UCSD-AML1 (cell line): ENCODE measurements at regions not wholly inside any gene's neighbourhood (a gene's known extent, or its start where the extent isn't known, plus 50 kb on each side); places are given as distances from the start of the nearest gene placed in this dataset.

Source experiments
- DNase-seq: peaks from one replicate; lab custom pipeline; 2025; ENCODE audit not compliant: unreplicated experiment; lab: John Stamatoyannopoulos, UW

DNA sequence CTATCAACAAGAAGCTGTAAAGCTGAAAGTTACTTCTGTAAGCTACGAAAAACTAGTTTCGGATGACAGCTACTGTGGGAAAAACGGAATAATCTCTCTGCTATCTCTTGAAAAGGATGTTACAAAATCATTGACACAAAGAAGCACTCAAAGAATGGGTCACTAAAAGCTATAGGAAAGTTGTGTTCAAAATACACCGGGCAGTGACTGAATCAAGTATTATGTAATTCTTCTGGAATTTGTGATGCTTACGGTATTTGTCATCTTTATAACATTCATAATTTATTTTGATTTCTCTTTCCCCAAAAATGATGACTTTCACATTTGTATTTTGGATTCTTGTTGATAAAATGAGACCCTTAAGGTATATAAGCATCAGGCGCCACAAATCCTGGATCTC, 112.1 kb upstream of the KLF6 start:
- DNase-seq, result no peak

DNA sequence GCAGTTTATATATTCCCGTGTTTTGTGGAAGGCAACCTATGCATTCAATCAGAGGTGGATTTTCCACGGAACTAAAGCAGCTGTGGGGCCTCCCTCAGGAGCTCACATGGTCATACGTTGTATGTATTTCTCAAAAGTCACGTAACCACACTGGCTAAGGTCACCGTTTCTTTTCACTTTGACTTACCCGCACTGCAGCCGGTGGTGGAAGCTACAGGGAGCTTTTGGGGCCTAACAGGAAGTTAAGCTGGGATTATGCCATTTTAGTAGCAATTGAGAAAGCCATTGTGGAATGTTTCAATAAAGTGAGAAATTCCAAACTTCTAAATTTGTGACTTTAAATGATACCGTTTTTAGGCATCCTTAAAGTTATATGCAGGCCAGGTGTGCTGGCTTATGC, 111.2 kb upstream of the KLF6 start:
- DNase-seq, result no peak

DNA sequence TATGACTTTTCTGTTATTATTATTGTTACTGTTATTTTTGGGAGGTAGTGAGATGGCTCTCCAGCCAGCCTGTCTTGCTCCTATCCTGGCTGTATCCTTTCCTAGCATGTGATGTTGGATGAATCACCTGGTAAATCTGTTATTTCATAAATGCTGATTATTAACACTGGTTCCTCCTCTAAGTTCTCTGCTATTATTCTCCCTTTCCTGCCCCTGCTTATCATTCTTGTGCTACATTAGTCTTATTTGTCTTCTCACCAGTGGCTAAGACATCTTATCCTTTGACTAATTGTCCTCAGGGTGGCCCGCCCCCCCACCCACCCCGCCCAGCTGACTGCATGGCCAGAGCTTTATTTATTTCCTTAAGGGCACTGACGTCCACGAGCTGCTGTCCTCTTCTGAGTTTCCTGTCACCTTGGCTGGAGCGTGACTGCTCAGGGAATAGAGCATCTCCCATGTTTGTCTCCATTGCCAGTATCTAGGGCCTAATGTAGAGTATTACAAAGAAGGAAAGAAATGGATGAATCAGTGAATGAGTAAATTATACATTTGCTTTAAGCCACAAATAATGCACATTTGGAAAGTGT, 110.1 kb upstream of the KLF6 start:
- DNase-seq, result no peak

DNA sequence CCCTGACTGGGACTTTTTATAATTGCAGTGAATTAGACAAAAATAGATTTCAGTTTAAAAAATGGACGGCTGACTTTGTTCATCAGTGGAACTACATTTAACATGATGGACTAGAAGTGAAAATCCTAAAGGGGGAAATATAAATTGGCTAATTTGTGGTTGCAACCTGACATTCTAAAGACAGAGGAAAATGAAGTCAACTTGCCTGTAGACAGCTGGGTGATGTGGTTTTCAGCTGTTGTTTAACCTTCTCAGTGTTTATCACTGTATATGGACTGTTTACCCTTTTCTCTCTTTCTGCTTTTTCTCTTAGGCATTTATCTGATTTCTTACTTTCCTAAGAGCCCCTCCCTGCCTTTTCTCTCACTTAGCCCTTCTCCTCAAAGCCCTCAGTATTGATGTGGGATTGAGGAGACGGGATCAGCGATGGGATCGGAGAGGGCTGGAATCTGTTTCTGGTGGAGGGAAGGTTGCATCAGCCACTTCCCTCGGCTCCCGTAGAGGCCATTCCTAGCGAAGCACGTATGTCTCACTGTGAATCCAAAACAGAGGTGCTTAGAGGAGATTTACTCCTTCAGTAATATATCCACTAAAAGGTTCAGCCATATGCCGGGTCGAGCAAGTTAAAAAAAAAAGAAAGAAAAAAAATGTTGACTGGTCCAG, 109.0 kb upstream of the KLF6 start:
- no peak for DNase-seq

DNA sequence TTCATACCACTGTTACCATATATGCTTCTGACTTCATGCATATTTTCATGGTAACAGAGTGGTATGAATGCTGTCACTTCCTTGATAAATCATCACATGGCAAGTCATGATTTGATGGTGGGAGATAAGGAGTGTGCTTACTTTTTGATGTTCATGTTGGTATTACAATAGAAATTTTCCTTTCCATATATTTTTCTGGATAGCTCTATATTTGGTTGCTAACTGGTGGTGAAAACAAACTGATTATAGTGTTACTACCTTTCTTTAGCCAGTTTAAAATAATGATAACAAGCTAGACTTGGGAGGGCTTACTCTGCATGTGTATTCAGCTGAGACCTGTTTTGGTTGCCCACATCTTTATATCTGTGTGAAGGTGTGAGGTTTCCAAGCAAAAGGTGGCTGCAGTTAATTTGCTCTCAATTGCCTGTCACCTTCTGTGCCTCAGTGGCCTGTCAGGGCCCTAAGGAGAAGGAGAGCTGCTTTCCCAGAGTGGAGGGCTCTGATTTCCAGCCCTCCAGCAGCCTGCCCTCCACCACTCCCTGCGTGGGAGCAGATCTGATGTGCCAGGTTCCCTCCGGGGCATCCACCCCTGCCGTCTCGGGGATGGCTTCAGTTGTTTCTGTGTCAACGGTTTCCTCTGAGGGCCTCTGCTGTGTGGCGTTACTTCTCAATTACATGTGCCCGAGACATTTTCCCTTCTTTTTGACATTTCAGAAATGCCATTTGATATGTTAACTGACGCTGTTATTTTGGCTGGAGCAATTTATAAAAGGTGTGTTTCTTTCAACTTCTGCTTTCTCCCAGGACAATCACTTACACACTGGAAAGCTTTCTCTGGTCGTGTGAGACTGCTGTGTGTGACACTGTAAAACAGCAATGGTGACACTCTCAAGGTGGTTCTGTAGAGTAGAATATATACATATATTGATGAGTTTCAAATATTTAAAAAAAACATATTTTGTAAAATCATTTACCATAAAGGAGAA, 107.7 kb upstream of the KLF6 start:
- DNase-seq, result no peak

DNA sequence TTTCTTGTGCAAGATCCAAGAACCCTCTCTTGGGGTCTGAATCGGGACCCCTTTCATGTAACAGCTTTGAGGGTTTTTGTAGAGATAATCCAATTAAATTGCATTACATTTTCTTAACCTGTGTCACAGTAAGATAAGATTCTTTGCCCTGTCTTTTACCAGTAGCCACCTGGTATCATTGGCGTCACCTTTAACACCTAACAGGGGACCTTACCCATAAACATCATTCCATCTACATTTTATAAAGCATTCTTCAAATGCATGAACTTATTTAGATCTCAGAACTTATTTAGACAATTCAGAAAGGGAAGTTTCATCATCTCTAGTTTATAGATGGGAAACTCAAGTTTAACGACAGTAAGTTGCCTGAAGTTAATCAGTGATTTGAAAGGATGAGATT, 106.4 kb upstream of the KLF6 start:
- DNase-seq, result no peak

DNA sequence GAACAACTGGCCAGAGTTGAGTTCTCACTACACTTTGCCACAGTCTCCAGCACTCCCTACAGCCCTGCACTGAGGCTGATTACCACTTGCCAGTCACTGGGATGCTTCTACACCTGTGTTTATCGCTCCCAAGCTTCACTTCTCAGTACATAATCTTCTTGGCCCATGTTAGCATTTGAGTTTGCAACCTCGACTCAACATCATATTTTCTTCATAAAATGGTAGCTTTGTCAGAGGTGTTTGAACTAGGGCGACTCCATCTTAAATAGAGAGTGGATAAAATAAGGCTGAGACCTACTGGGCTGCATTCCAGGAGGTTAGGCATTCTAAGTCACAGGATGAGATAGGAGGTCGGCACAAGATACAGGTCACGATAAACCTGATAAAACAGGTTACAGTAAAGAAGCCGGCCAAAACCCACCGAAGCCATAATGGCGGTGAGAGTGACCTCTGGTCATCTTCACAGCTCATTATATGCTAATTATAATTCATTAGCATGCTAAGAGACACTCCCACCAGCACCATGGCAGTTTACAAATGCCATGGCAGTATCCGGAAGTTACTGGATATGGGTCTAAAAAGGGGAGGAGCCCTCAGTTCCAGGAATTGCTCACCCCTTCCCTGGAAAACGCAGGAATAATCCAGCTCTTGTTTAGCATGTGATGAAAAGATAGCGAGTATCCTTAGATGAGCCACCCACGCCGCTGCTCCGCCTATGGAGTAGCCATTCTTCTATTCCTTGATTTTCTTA, 105.8 kb upstream of the KLF6 start:
- no peak for DNase-seq

DNA sequence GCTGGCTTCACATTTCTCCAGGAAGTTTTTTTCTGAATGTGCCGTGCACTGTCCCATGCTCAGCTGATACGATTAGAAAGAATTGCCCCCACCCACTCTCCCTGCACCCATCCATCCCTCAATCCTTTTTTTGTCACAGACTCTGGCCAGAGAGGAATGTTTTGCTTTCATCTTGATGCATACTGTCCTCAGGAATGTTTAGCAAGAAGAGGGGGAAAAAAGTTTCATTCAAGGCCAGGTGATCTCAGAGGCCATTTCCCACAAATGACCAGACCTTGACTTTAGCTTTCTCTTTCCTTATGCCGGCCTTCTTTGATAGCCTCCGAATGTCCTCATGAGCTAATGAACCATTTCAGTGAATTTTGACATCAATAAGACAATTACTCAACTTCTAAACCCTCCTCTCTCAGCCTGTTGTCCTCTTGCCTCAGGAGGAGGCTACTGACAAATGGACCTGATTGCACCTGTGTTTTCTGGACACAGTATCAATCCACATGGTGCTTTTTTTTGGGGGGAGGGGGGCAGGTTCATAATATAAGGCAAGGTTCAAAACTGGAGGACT, 105.0 kb upstream of the KLF6 start:
- DNase-seq, result no peak

DNA sequence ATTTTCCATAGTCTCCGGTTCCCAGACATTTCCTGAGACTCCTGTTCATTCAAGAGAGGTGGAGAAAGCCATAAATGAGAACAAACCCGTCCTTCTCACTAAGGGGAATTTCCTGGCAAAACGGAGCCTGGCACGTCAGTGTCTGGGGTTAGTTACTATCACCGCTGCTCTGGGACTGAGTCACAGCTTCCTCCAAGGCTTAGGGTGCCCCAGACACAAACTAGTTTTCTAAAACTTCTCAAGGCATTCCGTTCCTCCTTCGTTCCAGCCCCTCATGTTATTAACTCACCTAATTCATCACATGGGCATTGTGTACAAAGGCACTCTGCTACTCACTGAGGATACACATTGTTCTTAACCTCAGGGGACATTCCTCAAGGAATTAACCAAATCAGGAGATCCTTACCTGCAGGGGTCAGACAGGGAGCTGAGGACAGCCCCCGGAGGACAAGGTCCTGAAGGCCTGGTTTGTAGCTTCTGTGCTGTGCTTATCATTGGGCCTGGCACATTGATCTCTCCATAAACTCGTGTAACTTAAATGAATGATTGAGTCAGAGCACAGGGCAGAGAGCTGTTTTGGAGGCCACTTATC, 103.0 kb upstream of the KLF6 start:
- DNase-seq, result peak; percentile 25

DNA sequence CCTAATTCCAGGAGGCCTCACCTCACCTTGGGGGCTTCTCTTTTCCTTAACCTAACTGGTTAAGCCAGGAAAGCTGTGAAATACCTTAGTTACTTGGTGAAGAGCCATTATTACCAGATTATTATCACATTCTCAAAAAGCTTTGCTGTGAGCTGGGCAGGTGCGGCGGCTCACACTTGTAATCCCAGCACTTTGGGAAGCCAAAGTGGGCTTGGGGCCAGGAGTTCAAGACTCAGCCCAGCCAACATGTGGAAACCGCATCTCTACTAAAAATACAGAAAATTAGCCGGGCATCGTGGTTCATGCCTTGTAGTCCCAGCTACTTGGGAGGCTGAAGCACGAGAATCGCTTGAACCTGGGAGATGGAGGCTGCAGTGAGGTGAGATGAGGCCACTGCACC, 102.4 kb upstream of the KLF6 start:
- DNase-seq, result no peak

DNA sequence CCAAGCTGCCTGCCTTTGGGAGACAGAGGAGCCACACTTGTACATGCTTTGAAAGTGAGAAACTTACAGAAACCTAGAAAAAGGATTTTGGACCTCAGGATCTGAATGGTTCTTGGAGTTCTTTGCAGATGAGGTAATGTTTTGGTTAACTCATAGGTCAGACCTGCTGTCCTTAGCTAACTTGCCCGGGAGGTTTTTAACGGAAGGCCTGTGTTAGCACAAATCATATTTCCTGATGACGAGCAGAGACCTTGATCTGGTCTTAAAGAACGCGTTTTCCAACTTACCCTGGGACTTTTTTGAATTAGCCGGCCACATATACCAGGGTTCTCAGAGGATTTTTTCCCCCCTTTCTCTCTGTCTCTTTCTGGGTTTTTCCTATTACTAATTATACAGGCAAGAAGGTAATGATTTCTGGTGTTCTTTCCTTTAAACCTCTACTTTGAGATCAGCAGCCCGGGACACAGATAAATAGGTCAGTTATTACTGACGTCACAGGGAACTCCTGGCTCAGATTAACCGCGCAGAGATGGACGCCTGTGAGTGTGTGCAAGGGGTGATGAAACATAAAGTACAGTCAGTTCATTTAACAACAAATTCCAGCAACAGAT, 101.7 kb upstream of the KLF6 start:
- no peak for DNase-seq

DNA sequence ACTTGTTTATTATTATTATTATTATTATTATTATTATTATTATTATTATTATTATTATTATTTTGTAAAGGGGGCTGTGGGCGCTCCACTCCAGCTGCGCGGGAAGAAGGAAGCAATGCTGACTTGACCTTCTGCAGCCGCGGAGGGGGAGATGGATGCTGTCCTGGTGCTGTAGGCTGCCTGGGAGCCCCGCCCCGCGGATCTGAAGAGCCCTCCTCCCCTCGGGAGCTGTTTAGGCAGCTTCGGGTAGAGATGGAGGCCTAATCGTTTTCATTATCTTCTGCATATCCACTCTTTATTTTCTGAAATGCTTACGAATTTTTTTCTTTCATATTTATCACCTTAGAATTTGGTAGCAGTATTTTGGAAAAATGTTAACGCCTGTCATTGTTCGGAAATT, 101.2 kb upstream of the KLF6 start:
- no peak for DNase-seq

DNA sequence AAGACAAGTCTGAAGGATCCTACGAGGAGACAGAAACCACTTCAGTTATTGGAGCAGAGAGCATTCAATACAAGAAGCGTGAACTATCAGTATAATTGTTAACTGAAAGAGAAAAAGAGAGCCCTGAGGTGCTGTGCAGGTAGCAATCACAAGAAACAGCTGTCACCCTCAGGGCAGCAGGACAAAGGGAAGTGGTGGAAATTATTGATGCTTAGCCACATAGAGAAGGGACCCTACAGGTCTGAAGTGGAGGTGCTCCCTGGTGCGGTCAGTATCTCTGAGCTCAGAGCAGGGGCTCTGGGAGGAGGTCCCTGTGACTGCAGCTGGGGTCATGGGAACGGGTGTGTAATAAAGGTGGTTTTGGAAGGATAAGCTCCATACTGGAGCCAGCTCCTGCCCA, 97.8 kb upstream of the KLF6 start:
- DNase-seq, result no peak

DNA sequence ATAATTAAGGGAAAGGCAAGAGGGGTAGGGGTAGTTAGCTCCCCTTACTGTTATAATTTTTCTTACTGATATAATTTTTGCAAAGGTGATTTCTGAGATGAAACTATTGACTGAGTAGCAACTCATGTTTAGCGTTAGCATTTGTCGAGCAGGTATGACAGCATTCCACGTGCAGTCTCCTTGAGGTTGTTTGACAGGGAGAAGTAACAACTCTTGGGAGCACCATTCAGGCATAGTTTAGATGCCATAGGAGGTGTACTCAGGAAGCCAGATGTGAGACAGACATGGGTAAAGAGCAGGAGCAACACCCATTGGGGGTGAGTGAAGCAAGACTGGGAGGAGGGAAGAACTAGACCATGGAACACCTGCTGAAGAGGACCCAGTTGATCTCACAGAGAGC, 96.6 kb upstream of the KLF6 start:
- DNase-seq, result no peak

DNA sequence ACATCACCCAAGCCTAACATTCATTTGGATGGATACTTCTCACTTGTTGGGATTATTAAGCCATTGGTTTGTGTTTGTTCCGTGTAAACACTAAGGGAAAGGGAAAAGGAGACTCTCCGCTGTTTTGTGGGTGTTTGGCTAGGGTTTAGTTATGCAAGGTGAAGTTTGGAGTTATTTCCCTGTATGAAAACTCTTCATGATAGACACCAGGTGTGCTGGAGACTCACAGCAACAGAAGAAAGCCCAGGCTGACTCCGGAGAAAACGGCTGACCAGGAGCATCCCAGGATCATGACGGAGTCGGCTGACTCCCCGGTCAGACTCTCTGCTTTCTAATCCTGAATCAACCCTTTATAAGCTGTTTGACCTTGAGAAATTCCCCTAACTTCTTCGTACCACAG, 94.1 kb upstream of the KLF6 start:
- no peak for DNase-seq

DNA sequence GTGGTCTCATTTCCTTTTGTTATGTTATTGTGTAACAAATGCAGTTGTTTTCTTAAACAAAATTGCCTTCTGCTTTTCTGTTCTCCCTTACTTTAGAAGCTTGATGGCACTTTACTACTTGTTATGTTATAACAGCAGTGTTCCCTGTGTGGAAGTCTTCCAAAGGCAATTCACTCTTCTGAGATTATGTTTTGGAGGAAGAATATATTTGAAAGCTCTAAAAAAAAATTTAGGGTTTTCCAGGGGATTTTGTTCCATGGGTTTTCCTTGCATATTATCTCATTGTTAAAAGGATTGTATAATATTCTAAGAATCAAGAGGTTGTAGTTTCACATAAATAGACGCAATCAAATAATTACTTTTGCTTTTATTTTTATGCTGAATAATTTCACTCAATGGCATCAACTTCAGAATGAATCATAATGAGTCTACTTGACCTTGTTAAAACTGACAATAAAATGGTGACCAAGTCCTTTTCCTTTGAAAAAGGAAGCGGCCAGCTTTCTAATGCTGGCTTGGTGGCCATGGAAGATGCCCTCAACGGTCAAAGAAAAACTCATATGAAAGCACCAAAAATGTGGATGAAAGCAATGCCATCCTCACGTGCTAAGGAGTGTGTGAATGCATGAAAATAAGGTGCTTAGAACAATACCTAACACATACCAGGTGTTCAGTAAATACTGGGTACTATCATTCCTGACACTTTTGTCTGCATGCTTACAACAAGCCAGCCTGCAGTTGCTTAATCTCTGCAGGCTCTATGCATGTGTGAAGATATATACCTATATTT, 92.4 kb upstream of the KLF6 start:
- DNase-seq, result no peak

DNA sequence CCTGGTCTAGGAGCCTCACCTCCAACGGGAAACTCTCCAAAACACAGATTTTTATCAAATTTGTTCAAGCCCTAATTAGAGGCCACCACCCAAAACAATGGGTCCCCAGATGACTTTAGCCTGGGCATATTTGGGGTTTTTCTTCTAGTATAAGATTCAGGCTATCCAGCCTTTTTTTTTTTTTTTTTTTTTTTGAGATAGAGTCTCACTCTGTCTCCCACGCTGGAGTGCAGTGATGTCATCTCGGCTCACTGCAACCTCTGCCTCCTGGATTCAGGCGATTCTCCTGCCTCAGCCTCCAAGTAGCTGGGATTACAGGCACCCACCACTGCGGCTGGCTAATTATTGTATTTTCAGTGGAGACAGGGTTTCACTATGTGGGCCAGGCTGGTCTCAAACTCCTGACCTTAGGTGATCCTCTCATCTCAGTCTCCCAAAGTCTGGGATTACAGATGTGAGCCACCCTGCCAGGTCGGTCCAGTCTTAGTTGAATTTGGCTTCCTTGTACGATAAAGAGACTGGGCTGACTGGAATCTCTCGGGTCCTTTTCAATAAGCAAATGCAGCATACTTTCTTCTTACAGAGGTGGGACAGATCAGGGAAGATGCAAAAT, 91.4 kb upstream of the KLF6 start:
- DNase-seq, result no peak

DNA sequence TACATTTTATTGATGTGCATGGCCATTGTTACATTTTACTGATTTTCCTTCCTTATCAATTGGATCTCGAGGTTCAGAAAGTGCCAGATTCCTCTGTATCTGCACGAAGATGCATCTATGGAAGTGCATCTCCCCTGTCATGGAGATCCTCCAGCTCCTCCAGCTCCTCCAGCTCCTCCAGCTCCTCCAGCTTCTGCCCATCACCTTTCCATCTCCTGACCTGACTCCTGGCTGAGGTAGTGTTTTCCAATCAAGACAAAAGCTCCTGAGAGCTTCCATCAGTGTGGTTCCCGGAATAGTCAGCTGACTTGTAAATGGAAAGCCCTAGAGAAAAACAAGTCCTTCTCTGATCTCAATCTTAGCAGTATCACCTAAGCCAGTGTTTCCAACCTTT, 90.8 kb upstream of the KLF6 start:
- DNase-seq, result no peak
